ENCODE measurements at regions not wholly inside any gene's neighbourhood (a gene's known extent, or its start where the extent isn't known, plus 50 kb on each side); places are given as distances from the start of the nearest gene placed in this dataset.

GRCh38 chr5:104223885-104224773 is 661.5 kb upstream of the NUDT12 start:
- Histone ChIP-seq H3K4me3 (no peak overlapping the region), H3K9me3 (no peaks in the 10 kb centered on the region), H3K27ac (no peak overlapping the region), H3K4me1 (no peaks in the 10 kb centered on the region), H3K36me3 (ENCODE audit: insufficient read depth in 1 of 2, low read depth in 1 of 2) (no peaks in the 10 kb centered on the region), H3K27me3 (ENCODE audit: insufficient read depth in 3 of 3, low read length in 2 of 3) (no peaks in the 10 kb centered on the region)
- intact Hi-C loops (cut with DNase I), result no loop called here
- WGBS, 3 donors, result 94 to 97% (median 95%) methylated on average over 20 of the region's 20 CpGs
- DNase-seq, result peak in 1 of 2 donors; percentile 27
- no peak for TF ChIP-seq CTCF (IDR thresholded peaks at IDR 0.05)
- ATAC-seq, result no peak

GRCh38 chr5:104218200-104218599 is 655.6 kb upstream of the NUDT12 start:
- Histone ChIP-seq H3K9me3 (no peaks in the 10 kb centered on the region), H3K4me3 (no peak overlapping the region), H3K36me3 (ENCODE audit: insufficient read depth in 1 of 2, low read depth in 1 of 2) (no peaks in the 10 kb centered on the region), H3K27me3 (ENCODE audit: insufficient read depth in 3 of 3, low read length in 2 of 3) (no peaks in the 10 kb centered on the region), H3K4me1 (no peaks in the 10 kb centered on the region), H3K27ac (no peak overlapping the region)
- no peak for DNase-seq
- ATAC-seq, result no peak
- WGBS, 3 donors, result 60 to 68% (median 67%) methylated on average over 2 of the region's 2 CpGs
- intact Hi-C loops (cut with DNase I), result no loop called here
- no peak for TF ChIP-seq CTCF (IDR thresholded peaks at IDR 0.05)

GRCh38 chr5:104213216-104213615 is 650.6 kb upstream of the NUDT12 start:
- Histone ChIP-seq H3K9me3 (no peaks in the 10 kb centered on the region), H3K4me1 (no peaks in the 10 kb centered on the region), H3K27ac (no peak overlapping the region), H3K27me3 (ENCODE audit: insufficient read depth in 3 of 3, low read length in 2 of 3) (no peaks in the 10 kb centered on the region), H3K4me3 (no peak overlapping the region), H3K36me3 (ENCODE audit: insufficient read depth in 1 of 2, low read depth in 1 of 2) (no peaks in the 10 kb centered on the region)
- ATAC-seq (no peak), DNase-seq (no peak)
- WGBS, 3 donors, result 80 to 87% (median 82%) methylated on average over 3 of the region's 3 CpGs
- no peak for TF ChIP-seq CTCF (IDR thresholded peaks at IDR 0.05)
- intact Hi-C loops (cut with DNase I), result no loop called here

- intact Hi-C loops (cut with DNase I), result no loop called here
- TF ChIP-seq CTCF (IDR thresholded peaks at IDR 0.05), result no peak
- ATAC-seq (no peak), DNase-seq (no peak)
- Histone ChIP-seq H3K4me3 (no peak overlapping the region), H3K36me3 (ENCODE audit: insufficient read depth in 1 of 2, low read depth in 1 of 2) (no peaks in the 10 kb centered on the region), H3K27ac (no peak overlapping the region), H3K4me1 (no peaks in the 10 kb centered on the region), H3K9me3 (no peaks in the 10 kb centered on the region), H3K27me3 (ENCODE audit: insufficient read depth in 3 of 3, low read length in 2 of 3) (no peaks in the 10 kb centered on the region)
- 66 to 79% (median 73%) methylated on average over 3 of the region's 3 CpGs for WGBS, 3 donors
These were observed 637.2 kb upstream of the NUDT12 start for GRCh38 chr5:104199771-104200170.

- WGBS, 3 donors, result 95 to 100% (median 100%) methylated on average over 1 of the region's 1 CpG
These were observed 635.6 kb upstream of the NUDT12 start for GRCh38 chr5:104198156-104198555.

More at GRCh38 chr5:104198156-104198555, 635.6 kb upstream of the NUDT12 start:
- no peak for DNase-seq
- intact Hi-C loops (cut with DNase I), result no loop called here
- H3K4me3 ChIP-seq, result no peak overlapping the region
- ATAC-seq, result no peak
- no peak overlapping the region for H3K27ac ChIP-seq
- no peaks in the 10 kb centered on the region for H3K4me1 ChIP-seq
- H3K36me3 ChIP-seq (ENCODE audit: insufficient read depth in 1 of 2, low read depth in 1 of 2), result no peaks in the 10 kb centered on the region
- H3K27me3 ChIP-seq (ENCODE audit: insufficient read depth in 3 of 3, low read length in 2 of 3), result no peaks in the 10 kb centered on the region
- H3K9me3 ChIP-seq, result no peaks in the 10 kb centered on the region
- TF ChIP-seq CTCF (IDR thresholded peaks at IDR 0.05), result no peak
